ENCODE measurements at regions not wholly inside any gene's neighbourhood (a gene's known extent, or its start where the extent isn't known, plus 50 kb on each side); places are given as distances from the start of the nearest gene placed in this dataset.

- H3K36me3 ChIP-seq (ENCODE audit: control insufficient read depth in 1 of 2, insufficient read depth in 2 of 2, low read length in 2 of 2) = no peaks in the 10 kb centered on the region
- H3K27me3 ChIP-seq (ENCODE audit: low read depth, low read length) = no peaks in the 10 kb centered on the region
- H3K4me1 ChIP-seq (ENCODE audit: control insufficient read depth in 1 of 2, insufficient read depth in 2 of 2, low read length in 2 of 2) = no peaks in the 10 kb centered on the region
- H3K9me3 ChIP-seq (ENCODE audit: control insufficient read depth in 1 of 2, low read length in 2 of 2) = no peaks in the 10 kb centered on the region
- H3K4me3 ChIP-seq (ENCODE audit: low read depth in 1 of 2, low read length in 2 of 2) = no peak overlapping the region
- no peak overlapping the region for H3K27ac ChIP-seq (ENCODE audit: low read length)
Observed at GRCh38 chr13:65629926-65630325, 1600.2 kb downstream of the PCDH9 start.

DNA sequence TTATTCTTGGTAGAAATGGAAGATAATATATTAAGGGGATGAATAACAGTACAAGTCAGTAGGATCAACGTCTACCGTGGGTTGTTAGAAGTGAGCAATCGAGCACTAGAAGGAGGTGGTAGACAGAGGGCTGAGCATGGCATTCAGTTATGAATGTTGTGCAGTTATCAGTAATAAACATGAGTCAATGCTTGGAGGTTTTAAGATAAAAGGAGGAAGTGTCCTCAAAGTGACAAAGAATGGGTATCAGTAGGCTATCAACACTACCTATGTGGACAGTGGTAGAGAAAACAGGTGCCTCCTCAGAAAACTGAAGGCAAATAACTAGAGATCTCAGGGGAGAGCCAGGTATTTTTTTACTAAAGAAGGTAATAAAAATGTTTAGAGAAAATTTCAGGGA lies 1607.0 kb downstream of the PCDH9 start:
- Histone ChIP-seq H3K36me3 (ENCODE audit: control insufficient read depth in 1 of 2, insufficient read depth in 2 of 2, low read length in 2 of 2) (no peaks in the 10 kb centered on the region), H3K4me1 (ENCODE audit: control insufficient read depth in 1 of 2, insufficient read depth in 2 of 2, low read length in 2 of 2) (no peaks in the 10 kb centered on the region), H3K4me3 (ENCODE audit: low read depth in 1 of 2, low read length in 2 of 2) (no peak overlapping the region), H3K27me3 (ENCODE audit: low read depth, low read length) (no peaks in the 10 kb centered on the region), H3K9me3 (ENCODE audit: control insufficient read depth in 1 of 2, low read length in 2 of 2) (no peaks in the 10 kb centered on the region), H3K27ac (ENCODE audit: low read length) (no peak overlapping the region)

GRCh38 chr13:65615506-65615905 lies 1614.6 kb downstream of the PCDH9 start:
- Histone ChIP-seq H3K27me3 (ENCODE audit: low read depth, low read length) (no peaks in the 10 kb centered on the region), H3K9me3 (ENCODE audit: control insufficient read depth in 1 of 2, low read length in 2 of 2) (no peaks in the 10 kb centered on the region), H3K27ac (ENCODE audit: low read length) (no peak overlapping the region)

DNA sequence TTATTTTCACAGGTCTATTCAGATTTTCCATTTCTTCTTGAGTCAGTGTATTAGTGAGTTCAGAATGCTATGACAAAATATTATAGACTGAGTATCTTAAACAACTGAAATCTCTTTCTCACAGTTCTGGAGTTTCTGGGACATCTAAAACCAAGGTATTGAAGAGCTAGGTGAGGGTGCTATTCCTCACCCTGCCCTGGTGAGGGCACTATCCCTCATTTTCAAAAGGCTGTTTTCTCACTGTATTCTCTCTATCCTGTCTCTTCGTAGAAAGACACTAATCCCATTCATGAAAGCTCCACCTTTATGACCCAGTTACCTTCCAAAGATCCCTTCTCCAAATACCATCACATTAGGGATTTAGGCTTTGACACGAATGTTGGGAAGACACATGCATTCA lies 1617.1 kb downstream of the PCDH9 start:
- Histone ChIP-seq H3K4me1 (ENCODE audit: control insufficient read depth in 1 of 2, insufficient read depth in 2 of 2, low read length in 2 of 2) (no peaks in the 10 kb centered on the region), H3K27ac (ENCODE audit: low read length) (no peak overlapping the region), H3K9me3 (ENCODE audit: control insufficient read depth in 1 of 2, low read length in 2 of 2) (no peaks in the 10 kb centered on the region), H3K36me3 (ENCODE audit: control insufficient read depth in 1 of 2, insufficient read depth in 2 of 2, low read length in 2 of 2) (no peaks in the 10 kb centered on the region), H3K4me3 (ENCODE audit: low read depth in 1 of 2, low read length in 2 of 2) (no peak overlapping the region), H3K27me3 (ENCODE audit: low read depth, low read length) (no peaks in the 10 kb centered on the region)

More at GRCh38 chr13:65615506-65615905, 1614.6 kb downstream of the PCDH9 start:
- Histone ChIP-seq H3K36me3 (ENCODE audit: control insufficient read depth in 1 of 2, insufficient read depth in 2 of 2, low read length in 2 of 2) (no peaks in the 10 kb centered on the region), H3K4me1 (ENCODE audit: control insufficient read depth in 1 of 2, insufficient read depth in 2 of 2, low read length in 2 of 2) (no peaks in the 10 kb centered on the region), H3K4me3 (ENCODE audit: low read depth in 1 of 2, low read length in 2 of 2) (no peak overlapping the region)

DNA sequence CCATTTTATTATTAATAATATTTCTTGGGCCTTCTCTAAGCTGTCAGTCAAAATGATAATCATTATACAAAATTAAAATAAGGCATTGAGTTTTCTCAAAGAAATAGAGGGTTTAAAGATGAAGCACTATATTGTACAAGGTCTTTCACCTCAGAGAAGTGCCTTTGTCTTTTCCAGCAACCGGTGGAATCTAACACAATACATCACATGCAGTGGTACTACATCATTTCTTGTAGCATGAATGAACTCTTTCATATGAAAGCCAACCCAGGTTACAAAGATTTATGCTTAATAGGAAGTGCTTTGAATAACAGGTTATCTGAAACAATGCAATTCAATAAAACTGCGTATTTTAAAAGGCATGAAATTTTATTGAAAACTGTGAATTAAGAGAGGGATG lies 1620.8 kb downstream of the PCDH9 start:
- H3K4me3 ChIP-seq (ENCODE audit: low read depth in 1 of 2, low read length in 2 of 2) = no peak overlapping the region
- no peaks in the 10 kb centered on the region for H3K9me3 ChIP-seq (ENCODE audit: control insufficient read depth in 1 of 2, low read length in 2 of 2)
- no peaks in the 10 kb centered on the region for H3K4me1 ChIP-seq (ENCODE audit: control insufficient read depth in 1 of 2, insufficient read depth in 2 of 2, low read length in 2 of 2)
- H3K27ac ChIP-seq (ENCODE audit: low read length) = no peak overlapping the region
- no peaks in the 10 kb centered on the region for H3K36me3 ChIP-seq (ENCODE audit: control insufficient read depth in 1 of 2, insufficient read depth in 2 of 2, low read length in 2 of 2)
- no peaks in the 10 kb centered on the region for H3K27me3 ChIP-seq (ENCODE audit: low read depth, low read length)

DNA sequence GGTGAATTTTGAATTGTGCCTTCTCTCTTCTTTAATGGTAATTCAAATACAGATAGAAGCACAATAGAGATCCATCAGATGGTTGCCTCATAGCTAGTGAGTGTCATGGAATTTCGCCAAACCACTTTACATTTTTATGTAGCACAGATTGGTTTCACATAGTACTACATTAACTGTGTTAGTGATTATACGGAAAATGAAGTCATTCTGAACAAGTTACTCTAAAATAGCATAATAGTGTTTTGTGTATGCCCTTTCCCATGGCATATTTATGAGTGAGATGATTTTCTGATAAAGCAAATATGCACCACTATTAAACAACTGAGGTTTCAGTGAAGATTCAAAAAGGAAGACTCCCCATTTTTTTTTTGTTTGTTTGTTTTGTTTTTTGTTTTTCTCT lies 1623.5 kb downstream of the PCDH9 start:
- Histone ChIP-seq H3K9me3 (ENCODE audit: control insufficient read depth in 1 of 2, low read length in 2 of 2) (no peaks in the 10 kb centered on the region), H3K27me3 (ENCODE audit: low read depth, low read length) (no peaks in the 10 kb centered on the region), H3K27ac (ENCODE audit: low read length) (no peak overlapping the region), H3K4me3 (ENCODE audit: low read depth in 1 of 2, low read length in 2 of 2) (no peak overlapping the region), H3K4me1 (ENCODE audit: control insufficient read depth in 1 of 2, insufficient read depth in 2 of 2, low read length in 2 of 2) (no peaks in the 10 kb centered on the region), H3K36me3 (ENCODE audit: control insufficient read depth in 1 of 2, insufficient read depth in 2 of 2, low read length in 2 of 2) (no peaks in the 10 kb centered on the region)

DNA sequence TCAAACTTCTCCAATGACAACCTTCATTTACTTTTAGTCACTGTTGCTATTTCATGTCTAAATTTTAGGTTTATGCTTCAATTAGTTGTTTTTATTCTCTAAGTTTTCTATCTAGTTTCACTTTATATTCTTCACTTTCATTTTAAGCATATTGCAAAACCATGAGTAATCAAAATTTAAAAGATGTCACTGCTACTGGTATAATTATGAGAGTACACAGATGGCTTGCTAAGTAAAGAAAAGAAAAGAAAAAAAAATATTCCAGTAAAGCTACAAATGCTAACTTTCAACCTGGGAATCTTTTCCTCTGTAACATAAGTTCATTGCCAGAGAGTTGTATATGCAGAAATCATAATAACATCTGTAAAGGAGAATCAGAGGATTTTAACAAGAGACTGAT lies 1624.7 kb downstream of the PCDH9 start:
- Histone ChIP-seq H3K36me3 (ENCODE audit: control insufficient read depth in 1 of 2, insufficient read depth in 2 of 2, low read length in 2 of 2) (no peaks in the 10 kb centered on the region), H3K4me1 (ENCODE audit: control insufficient read depth in 1 of 2, insufficient read depth in 2 of 2, low read length in 2 of 2) (no peaks in the 10 kb centered on the region), H3K27ac (ENCODE audit: low read length) (no peak overlapping the region), H3K9me3 (ENCODE audit: control insufficient read depth in 1 of 2, low read length in 2 of 2) (no peaks in the 10 kb centered on the region), H3K4me3 (ENCODE audit: low read depth in 1 of 2, low read length in 2 of 2) (no peak overlapping the region), H3K27me3 (ENCODE audit: low read depth, low read length) (no peaks in the 10 kb centered on the region)

GRCh38 chr13:65603160-65603559 lies 1627.0 kb downstream of the PCDH9 start:
- Histone ChIP-seq H3K9me3 (ENCODE audit: control insufficient read depth in 1 of 2, low read length in 2 of 2) (no peaks in the 10 kb centered on the region), H3K4me3 (ENCODE audit: low read depth in 1 of 2, low read length in 2 of 2) (no peak overlapping the region), H3K27ac (ENCODE audit: low read length) (no peak overlapping the region), H3K36me3 (ENCODE audit: control insufficient read depth in 1 of 2, insufficient read depth in 2 of 2, low read length in 2 of 2) (no peaks in the 10 kb centered on the region), H3K27me3 (ENCODE audit: low read depth, low read length) (no peaks in the 10 kb centered on the region), H3K4me1 (ENCODE audit: control insufficient read depth in 1 of 2, insufficient read depth in 2 of 2, low read length in 2 of 2) (no peaks in the 10 kb centered on the region)

GRCh38 chr13:65601855-65602254 lies 1628.3 kb downstream of the PCDH9 start:
- Histone ChIP-seq H3K27me3 (ENCODE audit: low read depth, low read length) (no peaks in the 10 kb centered on the region), H3K4me1 (ENCODE audit: control insufficient read depth in 1 of 2, insufficient read depth in 2 of 2, low read length in 2 of 2) (no peaks in the 10 kb centered on the region), H3K36me3 (ENCODE audit: control insufficient read depth in 1 of 2, insufficient read depth in 2 of 2, low read length in 2 of 2) (no peaks in the 10 kb centered on the region), H3K9me3 (ENCODE audit: control insufficient read depth in 1 of 2, low read length in 2 of 2) (no peaks in the 10 kb centered on the region), H3K27ac (ENCODE audit: low read length) (no peak overlapping the region), H3K4me3 (ENCODE audit: low read depth in 1 of 2, low read length in 2 of 2) (no peak overlapping the region)

- no peaks in the 10 kb centered on the region for H3K36me3 ChIP-seq (ENCODE audit: control insufficient read depth in 1 of 2, insufficient read depth in 2 of 2, low read length in 2 of 2)
- no peak overlapping the region for H3K4me3 ChIP-seq (ENCODE audit: low read depth in 1 of 2, low read length in 2 of 2)
- no peaks in the 10 kb centered on the region for H3K27me3 ChIP-seq (ENCODE audit: low read depth, low read length)
- H3K27ac ChIP-seq (ENCODE audit: low read length) = no peak overlapping the region
- no peaks in the 10 kb centered on the region for H3K4me1 ChIP-seq (ENCODE audit: control insufficient read depth in 1 of 2, insufficient read depth in 2 of 2, low read length in 2 of 2)
- H3K9me3 ChIP-seq (ENCODE audit: control insufficient read depth in 1 of 2, low read length in 2 of 2) = no peaks in the 10 kb centered on the region
Observed at GRCh38 chr13:65600702-65601101, 1629.4 kb downstream of the PCDH9 start.

GRCh38 chr13:65597839-65598818 lies 1632.0 kb downstream of the PCDH9 start:
- H3K9me3 ChIP-seq (ENCODE audit: control insufficient read depth in 1 of 2, low read length in 2 of 2) = no peaks in the 10 kb centered on the region
- no peak overlapping the region for H3K4me3 ChIP-seq (ENCODE audit: low read depth in 1 of 2, low read length in 2 of 2)
- no peaks in the 10 kb centered on the region for H3K4me1 ChIP-seq (ENCODE audit: control insufficient read depth in 1 of 2, insufficient read depth in 2 of 2, low read length in 2 of 2)
- H3K36me3 ChIP-seq (ENCODE audit: control insufficient read depth in 1 of 2, insufficient read depth in 2 of 2, low read length in 2 of 2) = no peaks in the 10 kb centered on the region
- H3K27me3 ChIP-seq (ENCODE audit: low read depth, low read length) = no peaks in the 10 kb centered on the region
- H3K27ac ChIP-seq (ENCODE audit: low read length) = no peak overlapping the region

DNA sequence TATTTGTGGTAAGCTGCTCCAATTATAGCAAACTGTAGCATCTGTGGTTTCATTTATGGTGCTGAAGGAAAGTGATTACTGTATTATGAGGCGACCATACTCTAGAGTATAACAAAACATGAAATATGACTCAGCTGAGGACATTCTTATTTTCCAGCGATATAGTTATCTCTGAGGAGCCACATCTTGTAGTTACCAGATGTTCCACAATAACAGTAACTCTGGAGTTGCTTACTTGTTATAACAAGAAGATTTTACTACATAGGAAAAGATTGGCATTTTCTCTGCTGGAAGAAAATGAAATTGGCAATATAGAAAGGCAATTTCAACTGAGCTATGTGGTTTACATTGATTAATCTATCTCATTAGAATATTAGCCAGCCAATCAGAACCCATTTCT lies 1634.2 kb downstream of the PCDH9 start:
- Histone ChIP-seq H3K4me1 (ENCODE audit: control insufficient read depth in 1 of 2, insufficient read depth in 2 of 2, low read length in 2 of 2) (no peaks in the 10 kb centered on the region), H3K9me3 (ENCODE audit: control insufficient read depth in 1 of 2, low read length in 2 of 2) (no peaks in the 10 kb centered on the region), H3K36me3 (ENCODE audit: control insufficient read depth in 1 of 2, insufficient read depth in 2 of 2, low read length in 2 of 2) (no peaks in the 10 kb centered on the region), H3K27ac (ENCODE audit: low read length) (no peak overlapping the region), H3K4me3 (ENCODE audit: low read depth in 1 of 2, low read length in 2 of 2) (no peak overlapping the region), H3K27me3 (ENCODE audit: low read depth, low read length) (no peaks in the 10 kb centered on the region)

All from muscle layer of duodenum (tissue), 2 donors.